Erythroblast (primary cell): ENCODE measurements at regions not wholly inside any gene's neighbourhood (a gene's known extent, or its start where the extent isn't known, plus 50 kb on each side); places are given as distances from the start of the nearest gene placed in this dataset.

Experiments
- GATA1 ChIP-seq: IDR thresholded peaks from 2 replicates; pipeline ENCODE4 v1.6.1; 2011; ENCODE audit warnings: low read depth, mild to moderate bottlenecking, control low read depth, low read length, moderate library complexity
- POLR2A ChIP-seq: IDR thresholded peaks from 2 replicates; pipeline ENCODE4 v1.6.1; 2011; ENCODE audit warnings: mild to moderate bottlenecking, low read length

- no peak for TF ChIP-seq POLR2A
- no peak for TF ChIP-seq GATA1
Measured at GRCh38 chr11:109302591-109303334, 119.2 kb upstream of the C11orf87 start.
